ENCODE measurements at regions not wholly inside any gene's neighbourhood (a gene's known extent, or its start where the extent isn't known, plus 50 kb on each side); places are given as distances from the start of the nearest gene placed in this dataset.

DNA sequence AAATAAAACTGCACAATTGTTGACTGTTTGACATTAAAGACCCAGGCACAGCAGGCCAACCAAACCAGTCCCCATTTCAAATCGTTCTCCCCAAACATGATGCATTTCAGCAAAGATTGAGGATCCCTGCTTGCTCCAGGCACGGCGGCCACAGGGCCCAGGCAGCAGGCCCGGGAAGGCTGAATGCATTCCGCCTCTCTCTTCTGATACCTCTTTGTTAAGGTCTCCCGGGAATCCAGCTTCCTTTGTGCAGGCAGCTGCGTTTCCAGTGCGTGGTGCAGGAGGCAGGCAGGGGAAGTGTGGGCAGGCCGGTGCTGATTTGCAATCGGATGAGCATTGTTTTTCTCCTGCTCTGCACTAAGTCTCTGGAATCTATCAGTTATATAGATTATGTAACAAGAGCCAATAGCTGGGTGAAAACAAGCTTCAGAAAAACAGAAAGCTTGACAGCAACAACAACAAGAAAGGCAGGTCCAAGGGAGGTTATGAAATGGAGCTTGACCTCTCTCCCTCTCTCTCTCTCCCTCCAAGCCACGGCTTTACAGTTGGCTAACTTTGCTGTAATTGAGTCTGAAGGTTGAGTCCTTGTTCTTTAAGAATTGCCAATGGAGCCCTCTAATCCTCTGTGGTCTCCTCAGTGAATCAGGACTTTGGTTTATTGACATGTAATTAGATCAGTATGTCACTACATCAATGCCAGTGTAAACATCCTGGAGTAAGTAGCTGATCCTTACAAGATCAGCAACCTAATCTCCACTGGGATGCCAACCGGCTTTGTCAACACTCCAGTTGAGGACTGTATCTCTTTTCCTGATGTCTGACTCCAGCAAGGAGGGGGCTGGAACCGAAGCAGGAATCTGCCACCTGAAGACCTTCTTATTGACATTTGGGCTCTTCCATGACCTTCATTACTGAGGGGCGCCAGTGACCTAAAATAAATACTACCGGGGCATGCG is 338.0 kb downstream of the TEX29 start:
- TF ChIP-seq, protein P1, sequence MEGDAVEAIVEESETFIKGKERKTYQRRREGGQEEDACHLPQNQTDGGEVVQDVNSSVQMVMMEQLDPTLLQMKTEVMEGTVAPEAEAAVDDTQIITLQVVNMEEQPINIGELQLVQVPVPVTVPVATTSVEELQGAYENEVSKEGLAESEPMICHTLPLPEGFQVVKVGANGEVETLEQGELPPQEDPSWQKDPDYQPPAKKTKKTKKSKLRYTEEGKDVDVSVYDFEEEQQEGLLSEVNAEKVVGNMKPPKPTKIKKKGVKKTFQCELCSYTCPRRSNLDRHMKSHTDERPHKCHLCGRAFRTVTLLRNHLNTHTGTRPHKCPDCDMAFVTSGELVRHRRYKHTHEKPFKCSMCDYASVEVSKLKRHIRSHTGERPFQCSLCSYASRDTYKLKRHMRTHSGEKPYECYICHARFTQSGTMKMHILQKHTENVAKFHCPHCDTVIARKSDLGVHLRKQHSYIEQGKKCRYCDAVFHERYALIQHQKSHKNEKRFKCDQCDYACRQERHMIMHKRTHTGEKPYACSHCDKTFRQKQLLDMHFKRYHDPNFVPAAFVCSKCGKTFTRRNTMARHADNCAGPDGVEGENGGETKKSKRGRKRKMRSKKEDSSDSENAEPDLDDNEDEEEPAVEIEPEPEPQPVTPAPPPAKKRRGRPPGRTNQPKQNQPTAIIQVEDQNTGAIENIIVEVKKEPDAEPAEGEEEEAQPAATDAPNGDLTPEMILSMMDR (IDR thresholded peaks at IDR 0.05; ENCODE audit: low read depth, low read length, poor library complexity, severe bottlenecking) = no peak
- no peak for TF ChIP-seq EZH2phosphoT487 (IDR thresholded peaks at IDR 0.05; ENCODE audit: borderline replicate concordance, low read length)

Measured in DOHH2 (cell line).